GM12878 (cell line): ENCODE measurements at regions not wholly inside any gene's neighbourhood (a gene's known extent, or its start where the extent isn't known, plus 50 kb on each side); places are given as distances from the start of the nearest gene placed in this dataset.

Experiments used
- CEBPB ChIP-seq, 2 experiments: fragments of 150-350 bp in 1 of 2; IDR thresholded peaks; 2 replicates each; pipeline ENCODE4 v1.6.1; 2012 to 2014; ENCODE audit warnings: low read depth in 2 of 2, low read length in 2 of 2, borderline replicate concordance in 1 of 2, inconsistent platforms in 1 of 2
- CTCF ChIP-seq, 3 experiments: IDR thresholded peaks in 2 of 3; conservative IDR thresholded peaks in 1 of 3; 2 replicates each; pipeline ENCODE4 v1.5.1; 2011; ENCODE audit warnings: low read depth in 3 of 3, low read length in 3 of 3, mild to moderate bottlenecking in 3 of 3, control low read depth in 2 of 3, moderate library complexity in 2 of 3, inconsistent platforms in 1 of 3, mixed read lengths in 1 of 3; ENCODE audit not compliant: control insufficient read depth in 2 of 3, insufficient read depth in 1 of 3; ENCODE audit errors: extremely low read depth in 1 of 3
- EZH2 ChIP-seq: IDR thresholded peaks from 2 replicates; pipeline ENCODE4 v1.6.1; 2012; ENCODE audit warnings: low read depth, mild to moderate bottlenecking, control low read depth, inconsistent platforms, low read length, borderline replicate concordance; ENCODE audit not compliant: control insufficient read depth
- IKZF2 ChIP-seq, 2 experiments: fragments of 450-650 bp; IDR thresholded peaks; 2 replicates each; pipeline ENCODE4 v1.6.1; 2017; ENCODE audit warnings: mild to moderate bottlenecking in 2 of 2, moderate library complexity in 2 of 2
- NBN ChIP-seq: fragments of 450-650 bp; IDR thresholded peaks from 2 replicates; pipeline ENCODE4 v1.6.1; 2016
- NFIC ChIP-seq: IDR thresholded peaks from 2 replicates; pipeline ENCODE4 v1.6.1; 2012; ENCODE audit warnings: low read depth, mild to moderate bottlenecking, inconsistent platforms, low read length, moderate library complexity
- POLR2A ChIP-seq: IDR thresholded peaks from 2 replicates; pipeline ENCODE4 v1.6.1; 2011; ENCODE audit warnings: low read depth, mild to moderate bottlenecking, low read length
- POLR2AphosphoS5 ChIP-seq: IDR thresholded peaks from 2 replicates; pipeline ENCODE4 v1.6.1; 2011; ENCODE audit warnings: mild to moderate bottlenecking, low read length, inconsistent platforms
- TF ChIP-seq, protein P1 (sequence below): IDR thresholded peaks from 2 replicates; pipeline ENCODE4 v1.6.1; 2012; ENCODE audit warnings: low read depth, low read length, improper control_type of control experiment
- TF ChIP-seq, protein P2 (sequence below): IDR thresholded peaks from 2 replicates; pipeline ENCODE4 v1.6.1; 2012; ENCODE audit warnings: mild to moderate bottlenecking, low read depth, low read length
- TF ChIP-seq, protein P3 (sequence below): IDR thresholded peaks from 2 replicates; pipeline ENCODE4 v1.6.1; 2012; ENCODE audit warnings: low read depth, low read length, improper control_type of control experiment

DNA sequence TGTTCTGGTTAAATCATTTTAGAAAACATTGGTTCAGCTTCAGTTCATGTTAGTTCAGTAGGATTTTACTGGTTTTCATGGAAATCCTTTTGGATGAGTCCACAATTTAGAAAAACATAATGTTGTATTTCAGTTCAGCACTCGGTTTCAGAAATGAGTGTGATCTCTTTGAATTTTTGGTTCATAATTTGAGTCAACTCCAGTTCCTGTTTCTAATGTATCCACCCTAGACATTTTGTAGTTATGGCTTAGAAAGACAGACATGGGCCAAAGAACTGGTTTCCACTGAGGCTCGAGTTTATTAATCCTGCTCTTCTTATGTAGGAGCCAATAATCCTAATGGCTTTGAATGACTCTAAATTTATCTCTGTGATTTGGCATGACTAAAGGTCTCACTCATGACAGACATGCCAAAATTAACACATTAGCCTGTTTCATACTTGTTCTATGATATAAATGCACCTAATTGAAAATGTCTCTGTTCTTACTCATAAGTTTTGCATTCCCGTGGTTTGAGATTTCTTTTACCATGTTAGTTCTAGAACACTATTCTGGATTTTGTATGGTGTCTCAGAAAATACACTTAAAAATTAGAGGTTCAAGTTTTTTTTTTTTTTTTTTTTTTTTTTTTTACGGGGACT is 82.3 kb upstream of the SPRED2 start:
- TF ChIP-seq POLR2AphosphoS5 (no peak), CTCF (IDR thresholded peaks at IDR 0.05 in 2 of 3, conservative IDR thresholded peaks at IDR 0.05 in 1 of 3; ENCODE audit: control insufficient read depth in 2 of 3, extremely low read depth in 1 of 3, insufficient read depth in 1 of 3, low read depth in 3 of 3, low read length in 3 of 3) (no peak), EZH2 (no peak), CEBPB (IDR thresholded peaks at IDR 0.05; ENCODE audit: borderline replicate concordance in 1 of 2, low read depth in 2 of 2, low read length in 2 of 2) (no peak), IKZF2 (IDR thresholded peaks at IDR 0.05) (0 out of 4 replicates have a peak, but pooled peaks of 1 of the 2 experiments have one; percentile 22), NFIC (peak; percentile 73), POLR2A (no peak), NBN (no peak)
- TF ChIP-seq, protein P1, sequence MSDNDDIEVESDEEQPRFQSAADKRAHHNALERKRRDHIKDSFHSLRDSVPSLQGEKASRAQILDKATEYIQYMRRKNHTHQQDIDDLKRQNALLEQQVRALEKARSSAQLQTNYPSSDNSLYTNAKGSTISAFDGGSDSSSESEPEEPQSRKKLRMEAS: no peak
- TF ChIP-seq, protein P2, sequence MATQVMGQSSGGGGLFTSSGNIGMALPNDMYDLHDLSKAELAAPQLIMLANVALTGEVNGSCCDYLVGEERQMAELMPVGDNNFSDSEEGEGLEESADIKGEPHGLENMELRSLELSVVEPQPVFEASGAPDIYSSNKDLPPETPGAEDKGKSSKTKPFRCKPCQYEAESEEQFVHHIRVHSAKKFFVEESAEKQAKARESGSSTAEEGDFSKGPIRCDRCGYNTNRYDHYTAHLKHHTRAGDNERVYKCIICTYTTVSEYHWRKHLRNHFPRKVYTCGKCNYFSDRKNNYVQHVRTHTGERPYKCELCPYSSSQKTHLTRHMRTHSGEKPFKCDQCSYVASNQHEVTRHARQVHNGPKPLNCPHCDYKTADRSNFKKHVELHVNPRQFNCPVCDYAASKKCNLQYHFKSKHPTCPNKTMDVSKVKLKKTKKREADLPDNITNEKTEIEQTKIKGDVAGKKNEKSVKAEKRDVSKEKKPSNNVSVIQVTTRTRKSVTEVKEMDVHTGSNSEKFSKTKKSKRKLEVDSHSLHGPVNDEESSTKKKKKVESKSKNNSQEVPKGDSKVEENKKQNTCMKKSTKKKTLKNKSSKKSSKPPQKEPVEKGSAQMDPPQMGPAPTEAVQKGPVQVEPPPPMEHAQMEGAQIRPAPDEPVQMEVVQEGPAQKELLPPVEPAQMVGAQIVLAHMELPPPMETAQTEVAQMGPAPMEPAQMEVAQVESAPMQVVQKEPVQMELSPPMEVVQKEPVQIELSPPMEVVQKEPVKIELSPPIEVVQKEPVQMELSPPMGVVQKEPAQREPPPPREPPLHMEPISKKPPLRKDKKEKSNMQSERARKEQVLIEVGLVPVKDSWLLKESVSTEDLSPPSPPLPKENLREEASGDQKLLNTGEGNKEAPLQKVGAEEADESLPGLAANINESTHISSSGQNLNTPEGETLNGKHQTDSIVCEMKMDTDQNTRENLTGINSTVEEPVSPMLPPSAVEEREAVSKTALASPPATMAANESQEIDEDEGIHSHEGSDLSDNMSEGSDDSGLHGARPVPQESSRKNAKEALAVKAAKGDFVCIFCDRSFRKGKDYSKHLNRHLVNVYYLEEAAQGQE: 0 out of 2 replicates have a peak, but pooled peaks have one; percentile 34
- TF ChIP-seq, protein P3, sequence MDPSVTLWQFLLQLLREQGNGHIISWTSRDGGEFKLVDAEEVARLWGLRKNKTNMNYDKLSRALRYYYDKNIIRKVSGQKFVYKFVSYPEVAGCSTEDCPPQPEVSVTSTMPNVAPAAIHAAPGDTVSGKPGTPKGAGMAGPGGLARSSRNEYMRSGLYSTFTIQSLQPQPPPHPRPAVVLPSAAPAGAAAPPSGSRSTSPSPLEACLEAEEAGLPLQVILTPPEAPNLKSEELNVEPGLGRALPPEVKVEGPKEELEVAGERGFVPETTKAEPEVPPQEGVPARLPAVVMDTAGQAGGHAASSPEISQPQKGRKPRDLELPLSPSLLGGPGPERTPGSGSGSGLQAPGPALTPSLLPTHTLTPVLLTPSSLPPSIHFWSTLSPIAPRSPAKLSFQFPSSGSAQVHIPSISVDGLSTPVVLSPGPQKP: no peak
